CD4-positive, alpha-beta T cell treated with Interleukin-4 for 1 hour (primary cell): ENCODE measurements at regions not wholly inside any gene's neighbourhood (a gene's known extent, or its start where the extent isn't known, plus 50 kb on each side); places are given as distances from the start of the nearest gene placed in this dataset.

Source experiments
- DNase-seq, 2 donors: peaks; one replicate each; pipeline ENCODE4 v3.0.0-alpha.2; 2020 to 2022

DNA sequence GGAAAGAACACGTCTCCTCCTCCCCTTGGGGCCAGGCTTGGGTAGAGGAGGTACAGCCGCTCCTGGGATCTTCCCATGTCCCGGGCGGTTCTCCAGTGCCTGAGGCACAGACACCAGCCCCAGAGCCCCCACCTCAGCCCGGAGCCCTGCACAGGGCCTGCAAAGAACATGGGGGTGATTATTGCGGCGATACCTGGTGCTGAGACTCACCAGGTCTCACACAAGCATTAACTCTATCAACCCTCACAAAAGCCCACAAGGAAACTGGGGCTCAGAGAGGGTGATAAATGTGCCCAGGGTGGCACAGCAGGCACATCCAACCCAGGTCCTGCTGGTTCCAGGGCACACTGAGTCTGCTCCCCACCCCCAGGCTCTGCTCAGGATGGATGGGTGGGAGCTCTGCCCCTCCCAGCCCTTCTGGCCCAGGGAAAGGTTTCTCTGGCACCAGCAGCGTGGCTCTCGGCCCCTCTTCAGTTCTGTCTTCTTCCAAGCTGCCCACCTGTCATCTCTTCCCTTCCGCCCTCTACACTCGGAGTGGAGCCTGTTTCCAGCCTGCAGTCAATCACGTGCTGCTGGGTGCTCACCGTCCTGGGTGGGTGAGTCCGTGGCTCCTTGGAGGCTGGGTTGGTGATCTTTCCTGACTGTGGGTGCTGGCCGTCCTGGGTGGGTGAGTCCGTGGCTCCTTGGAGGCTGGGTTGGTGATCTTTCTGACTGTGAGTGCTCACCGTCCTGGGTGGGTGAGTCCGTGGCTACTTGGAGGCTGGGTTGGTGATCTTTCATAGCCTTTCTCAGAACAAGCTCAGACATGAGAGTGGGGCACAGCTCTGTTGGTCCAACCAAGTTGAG, 53.6 kb upstream of the AJAP1 start:
- DNase-seq: no peak

DNA sequence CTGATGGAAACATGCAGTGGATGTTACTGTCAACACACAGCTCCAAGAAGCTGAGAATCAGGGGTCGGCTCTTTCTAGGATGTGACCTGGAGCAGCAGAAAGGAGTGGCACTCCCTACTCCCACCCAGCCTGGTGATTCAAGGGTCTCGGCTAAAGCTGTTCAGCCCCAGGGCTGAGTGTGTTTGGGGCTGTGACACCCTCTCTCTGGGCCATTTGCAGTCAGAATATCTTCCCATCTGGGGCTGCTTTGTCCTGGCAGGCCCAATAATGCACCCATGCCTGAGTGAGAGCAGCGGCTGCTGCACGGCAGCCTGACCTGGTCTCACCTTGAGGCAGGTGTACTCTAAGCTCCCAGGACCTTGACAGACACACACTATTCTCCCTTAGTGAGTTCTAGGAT, 52.5 kb upstream of the AJAP1 start:
- no peak for DNase-seq

DNA sequence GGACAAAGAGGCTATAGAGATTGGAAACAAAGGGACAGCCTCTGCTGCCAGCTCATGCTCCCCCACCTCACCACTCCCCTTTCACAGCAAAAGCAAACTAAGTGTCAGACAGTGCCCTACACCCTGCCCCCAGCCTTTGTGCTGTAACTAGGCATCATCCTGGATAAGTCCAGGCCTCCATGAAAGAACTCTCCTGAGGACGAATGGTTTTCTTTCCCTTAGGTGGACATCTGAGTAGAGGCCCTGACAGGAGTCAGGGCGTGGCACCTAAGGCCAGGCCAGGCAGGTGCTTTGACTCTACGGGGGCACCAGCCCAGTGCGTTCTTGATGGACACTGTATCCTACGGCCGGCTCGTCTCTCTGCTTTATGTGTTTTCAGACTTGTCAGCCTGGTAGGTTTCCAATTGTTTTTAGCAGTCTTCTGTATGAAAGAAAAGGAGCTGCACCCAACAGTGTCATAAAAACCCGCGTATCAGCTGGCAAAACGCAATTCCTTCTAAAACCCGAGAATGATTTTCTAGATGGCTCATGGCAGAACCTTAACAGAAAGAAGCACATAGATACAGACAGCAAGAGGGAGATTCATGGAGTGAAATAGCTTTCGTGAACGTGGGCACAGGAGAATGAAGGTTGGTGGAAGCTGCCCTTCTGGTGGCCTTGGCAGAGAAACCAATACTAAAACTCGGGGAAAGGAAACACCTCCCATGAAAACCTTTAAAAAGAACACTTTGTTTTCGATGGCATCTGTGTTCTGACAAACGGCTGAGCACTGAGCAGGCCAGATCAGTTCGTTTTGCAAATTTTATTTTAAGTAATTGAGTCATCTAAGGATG, 51.7 kb upstream of the AJAP1 start:
- no peak for DNase-seq

DNA sequence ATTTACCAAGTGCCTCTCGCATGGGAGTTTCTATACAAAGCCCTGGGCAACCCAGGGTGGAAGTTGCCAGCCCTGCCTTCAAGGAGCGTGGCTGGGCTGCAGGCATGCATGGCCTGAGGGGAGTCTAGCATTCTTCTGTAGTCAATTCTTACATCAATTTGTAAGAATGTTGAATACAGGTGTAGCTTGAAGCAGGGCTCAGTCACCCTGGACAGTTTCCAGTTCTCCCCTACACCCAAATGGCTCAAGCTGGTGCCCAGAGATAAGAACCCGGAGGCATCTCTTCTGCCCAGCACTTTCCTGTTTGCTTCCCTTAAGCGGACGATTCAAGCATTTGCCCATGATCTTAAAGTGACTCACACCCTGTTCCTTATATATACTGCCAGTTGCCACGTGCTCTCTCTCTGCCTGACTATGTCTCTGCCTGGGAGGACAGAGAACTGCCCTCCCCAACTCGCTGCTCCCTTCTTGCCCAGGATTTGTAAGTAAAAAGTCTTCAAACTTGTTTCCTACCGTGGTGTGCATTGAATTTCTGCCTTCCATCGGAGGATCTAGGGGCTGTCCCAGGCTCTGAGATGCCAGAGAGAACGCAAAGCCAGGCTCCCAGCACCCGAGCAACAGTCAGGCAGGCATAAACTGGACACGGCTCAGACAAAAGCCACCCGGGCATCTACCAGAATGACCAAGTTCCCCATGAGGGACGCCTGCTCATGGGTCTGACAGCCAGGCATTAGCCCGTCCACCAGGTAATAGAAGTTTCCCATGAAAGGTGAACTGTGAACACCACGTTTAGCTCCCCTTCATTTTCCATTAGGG, 50.9 kb upstream of the AJAP1 start:
- no peak for DNase-seq
